ENCODE measurements at regions not wholly inside any gene's neighbourhood (a gene's known extent, or its start where the extent isn't known, plus 50 kb on each side); places are given as distances from the start of the nearest gene placed in this dataset.
"Not testable (repeated sequence)": the region's sequence is repeated elsewhere in the genome, so short reads cannot be mapped to it uniquely, and the experiment has no call there.

DNA sequence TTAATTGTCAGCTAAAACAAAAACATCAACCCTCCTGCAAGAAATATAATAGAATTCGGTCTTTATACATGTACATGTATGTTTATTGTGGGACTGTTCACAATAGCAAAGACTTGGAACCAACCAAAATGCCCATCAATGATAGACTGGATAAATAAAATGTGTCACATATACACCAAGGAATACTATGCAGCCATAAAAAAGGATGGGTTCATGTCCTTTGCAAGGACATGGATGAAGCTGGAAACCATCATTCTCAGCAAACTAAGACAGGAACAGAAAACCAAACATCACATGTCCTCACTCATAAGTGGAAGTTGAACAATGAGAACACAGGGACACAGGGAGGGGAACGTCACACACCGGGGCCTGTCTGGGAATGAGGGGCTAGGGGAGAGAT lies 109.1 kb upstream of the ADRA1B start:
- TF ChIP-seq POLR2A (IDR thresholded peaks at IDR 0.05; ENCODE audit: low read depth, low read length); POLR2AphosphoS5 (IDR thresholded peaks at IDR 0.05; ENCODE audit: low read depth, low read length); TAF1 (IDR thresholded peaks at IDR 0.05; ENCODE audit: low read depth, low read length); SPI1 (IDR thresholded peaks at IDR 0.05; ENCODE audit: low read depth, low read length); PAX5 (IDR thresholded peaks at IDR 0.05; ENCODE audit: insufficient read depth, low read length, severe bottlenecking): not testable (repeated sequence)
